K562 (cell line): ENCODE measurements at regions not wholly inside any gene's neighbourhood (a gene's known extent, or its start where the extent isn't known, plus 50 kb on each side); places are given as distances from the start of the nearest gene placed in this dataset.

Experiments
- ATAC-seq: fragments of 200-7000 bp; cut with Tn5 transposase; 3 replicates; pipeline ENCODE4 v1.9.1; 2020; ENCODE audit warnings: moderate library complexity
- BruUV-seq: library from RNA; stranded (reverse); fragments of 400-500 nt; replicated peaks from 2 replicates; lab custom pipeline; 2021; lab: Mats Ljungman, UMichigan
- CTCF ChIA-PET: fragments of 300-600 bp; formaldehyde crosslinking; extraction: SDS; loops from one replicate; lab custom pipeline; 2021; ENCODE audit warnings: low intra/inter-chr PET ratio; lab: Yijun Ruan, JAX
- POLR2A ChIA-PET: fragments of 300-600, 350-650 bp; sonication (Branson Sonifier 250); formaldehyde crosslinking; extraction: SDS; loops from one replicate; lab custom pipeline; 2021; ENCODE audit warnings: antibody characterized with exemption, inconsistent platforms; lab: Yijun Ruan, JAX
- DNase-seq, 4 experiments: peaks; one replicate each; pipeline versions ENCODE4 v3.0.0 to v3.0.0-alpha.2; 2011 to 2018; ENCODE audit warnings: low spot score in 3 of 4, mixed read lengths in 3 of 4; ENCODE audit errors: extremely low read depth in 1 of 4
- FAIRE-seq: peaks from 2 replicates; lab custom pipeline; 2011; peaks lifted over from hg19 to GRCh38; lab: Jason Lieb, UNC
- H2AFZ ChIP-seq: 2 replicates; pipeline ENCODE4 v1.6.0; 2011; ENCODE audit warnings: low read depth, low read length, control low read depth, inconsistent platforms
- H3K27ac ChIP-seq: fragments of 200-600 bp; 3 replicates; pipeline ENCODE4 v1.8.0; 2011; ENCODE audit warnings: low read depth, mild to moderate bottlenecking, control low read depth, inconsistent platforms, low read length, moderate library complexity, mixed read lengths; ENCODE audit errors: extremely low read depth
- H3K27me3 ChIP-seq, 2 experiments: fragments of 300-600 bp in 1 of 2; 2 replicates in 1 of 2; 3 replicates in 1 of 2; pipeline versions ENCODE4 v1.6.0 to v1.8.0; 2011; ENCODE audit warnings: inconsistent platforms in 2 of 2, low read length in 2 of 2, mild to moderate bottlenecking in 1 of 2, mixed read lengths in 1 of 2, moderate library complexity in 1 of 2; ENCODE audit not compliant: control insufficient read depth in 2 of 2, insufficient read depth in 2 of 2
- H3K36me3 ChIP-seq: fragments of 300-600 bp; 3 replicates; pipeline ENCODE4 v1.8.0; 2011; ENCODE audit warnings: mild to moderate bottlenecking, low read length, inconsistent platforms; ENCODE audit not compliant: control insufficient read depth, insufficient read depth
- H3K4me1 ChIP-seq, 2 experiments: fragments of 200-600 bp in 1 of 2; replicated peaks in 1 of 2; 2 replicates in 1 of 2; 3 replicates in 1 of 2; pipeline versions ENCODE4 v1.5.1 to v1.8.0; 2011; ENCODE audit warnings: inconsistent platforms in 2 of 2, low read length in 2 of 2, mild to moderate bottlenecking in 1 of 2, mixed read lengths in 1 of 2, moderate library complexity in 1 of 2; ENCODE audit not compliant: control insufficient read depth in 2 of 2, insufficient read depth in 2 of 2
- H3K4me2 ChIP-seq: 2 replicates; pipeline ENCODE4 v1.6.1; 2011; ENCODE audit warnings: low read length, control low read depth, inconsistent platforms, mixed read lengths; ENCODE audit not compliant: insufficient read depth
- H3K4me3 ChIP-seq: fragments of 200-600 bp; sonication (generic), shearing (Covaris generic); 2 replicates; pipeline ENCODE4 v1.5.1; 2016; ENCODE audit warnings: control low read depth, inconsistent platforms
- H3K79me2 ChIP-seq: fragments of 200-600 bp; 3 replicates; pipeline ENCODE4 v1.8.0; 2011; ENCODE audit warnings: low read length, inconsistent platforms; ENCODE audit not compliant: control insufficient read depth, insufficient read depth
- H3K9ac ChIP-seq, 2 experiments: 2 replicates each; pipeline versions ENCODE4 v1.6.0 to v1.6.1; 2011; ENCODE audit warnings: low read depth in 2 of 2, low read length in 2 of 2, control low read depth in 1 of 2, inconsistent platforms in 1 of 2, mild to moderate bottlenecking in 1 of 2, mixed read lengths in 1 of 2; ENCODE audit not compliant: insufficient read depth in 1 of 2
- H3K9me1 ChIP-seq: one replicate; pipeline ENCODE4 v1.6.0; 2011; ENCODE audit warnings: inconsistent platforms, mild to moderate bottlenecking, low read length, moderate library complexity; ENCODE audit not compliant: control insufficient read depth, insufficient read depth
- H3K9me3 ChIP-seq: replicated peaks from 2 replicates; pipeline ENCODE4 v1.5.1; 2011; ENCODE audit warnings: low read depth, low read length, inconsistent platforms; ENCODE audit not compliant: control insufficient read depth, insufficient read depth
- H4K20me1 ChIP-seq: replicated peaks from 2 replicates; pipeline ENCODE4 v1.6.1; 2011; ENCODE audit warnings: low read length, inconsistent platforms, mixed read lengths; ENCODE audit not compliant: control insufficient read depth, insufficient read depth
- BACH1 ChIP-seq: fragments of 200-800 bp; sonication (Bioruptor generic); IDR thresholded peaks from 2 replicates; pipeline ENCODE4 v1.6.1; 2016; ENCODE audit warnings: missing genetic modification characterization, missing compliant biosample characterization
- CBFB ChIP-seq: sonication (generic); formaldehyde crosslinking; IDR thresholded peaks from 2 replicates; pipeline ENCODE4 v1.4.0; 2020; ENCODE audit warnings: mild to moderate bottlenecking, missing genetic modification reagents
- EGR1 ChIP-seq: fragments of 450-650 bp; conservative IDR thresholded peaks from 2 replicates; pipeline ENCODE4 v1.6.1; 2017; ENCODE audit warnings: mild to moderate bottlenecking
- FOXK2 ChIP-seq, 2 experiments: fragments of 450-650 bp; IDR thresholded peaks in 1 of 2; conservative IDR thresholded peaks in 1 of 2; 2 replicates each; pipeline ENCODE4 v1.6.1; 2016; ENCODE audit warnings: low read depth in 2 of 2, mild to moderate bottlenecking in 1 of 2
- GABPA ChIP-seq: fragments of 200-800 bp; sonication (Bioruptor generic); conservative IDR thresholded peaks from 2 replicates; pipeline ENCODE4 v1.6.1; 2016; ENCODE audit warnings: low read depth, missing genetic modification characterization, missing compliant biosample characterization
- IRF2 ChIP-seq: sonication (generic); formaldehyde crosslinking; IDR thresholded peaks from 2 replicates; pipeline ENCODE4 v1.8.1; 2022; ENCODE audit warnings: mild to moderate bottlenecking, missing genetic modification reagents
- MEF2D ChIP-seq: conservative IDR thresholded peaks from 2 replicates; pipeline ENCODE4 v1.6.1; 2016; ENCODE audit warnings: low read depth, missing genetic modification characterization, missing compliant biosample characterization
- MITF ChIP-seq: IDR thresholded peaks from 2 replicates; pipeline ENCODE4 v1.6.1; 2014; ENCODE audit warnings: antibody characterized with exemption
- OTX1 ChIP-seq: fragments of 450-650 bp; formaldehyde crosslinking; IDR thresholded peaks from 2 replicates; pipeline ENCODE4 v1.4.0; 2022; ENCODE audit warnings: mild to moderate bottlenecking
- SMC3 ChIP-seq: conservative IDR thresholded peaks from 2 replicates; pipeline ENCODE4 v1.6.1; 2011; ENCODE audit warnings: low read depth, low read length, improper control_type of control experiment; ENCODE audit not compliant: insufficient read depth
- SPI1 ChIP-seq: IDR thresholded peaks from 2 replicates; pipeline ENCODE4 v1.6.1; 2011; ENCODE audit warnings: low read depth, low read length, control low read depth, borderline replicate concordance
- SRF ChIP-seq, 2 experiments: fragments of 250-450, 450-650 bp in 1 of 2; sonication (Bioruptor Pico) in 1 of 2; sonication (generic) in 1 of 2; formaldehyde crosslinking; IDR thresholded peaks; 2 replicates each; pipeline versions ENCODE4 v1.5.0 to v1.5.1; 2020 to 2022; ENCODE audit warnings: mild to moderate bottlenecking in 1 of 2, missing genetic modification reagents in 1 of 2
- TAF7 ChIP-seq: fragments of 450-650 bp; IDR thresholded peaks from 2 replicates; pipeline ENCODE4 v1.6.1; 2016; ENCODE audit warnings: missing genetic modification characterization, missing compliant biosample characterization
- TBP ChIP-seq: optimal IDR thresholded peaks from 2 replicates; pipeline ENCODE3; 2011; ENCODE audit warnings: low read depth, low read length, improper control_type of control experiment
- TRIM24 ChIP-seq, 2 experiments: fragments of 450-650 bp; IDR thresholded peaks; 2 replicates each; pipeline ENCODE4 v1.6.1; 2016
- XRCC5 ChIP-seq: fragments of 200-400 bp; formaldehyde crosslinking; IDR thresholded peaks from 2 replicates; pipeline ENCODE4 v1.6.1; 2017; ENCODE audit warnings: low read depth, mild to moderate bottlenecking, low read length
- ZKSCAN8 ChIP-seq: fragments of 200-800 bp; sonication (Bioruptor generic); IDR thresholded peaks from 2 replicates; pipeline ENCODE4 v1.6.1; 2016; ENCODE audit warnings: missing genetic modification characterization, missing compliant biosample characterization
- ZNF124 ChIP-seq: sonication (generic); formaldehyde crosslinking; IDR thresholded peaks from 2 replicates; pipeline ENCODE4 v1.8.1; 2022; ENCODE audit warnings: missing genetic modification reagents
- ZNF347 ChIP-seq: fragments of 450-650 bp; formaldehyde crosslinking; IDR thresholded peaks from 2 replicates; pipeline ENCODE4 v1.4.0; 2020; ENCODE audit warnings: low read depth, mild to moderate bottlenecking, moderate library complexity
- ZNF384 ChIP-seq: IDR thresholded peaks from 2 replicates; pipeline ENCODE4 v1.6.1; 2012; ENCODE audit warnings: low read depth, low read length, improper control_type of control experiment
- WGBS: fragments of 100-300 bp; shearing (Covaris generic); methylation state at CpG from one replicate; pipeline ENCODE4 v1.1.6; 2016; ENCODE audit warnings: low coverage, mixed read lengths; ENCODE audit not compliant: insufficient coverage; ENCODE audit errors: missing lambda C conversion rate; 5-methylcytosine and 5-hydroxymethylcytosine counted together
- in situ Hi-C: fragments of 300-500 bp; cut with MboI; formaldehyde crosslinking; loops from 4 replicates; pipeline ENCODE4 v1.15.0; 2018; ENCODE audit warnings: inconsistent platforms, mixed read lengths
- intact Hi-C: fragments of 100-400 bp; cut with micrococcal nuclease; formaldehyde crosslinking; loops from 2 replicates; pipeline ENCODE4 v1.14.2; 2022

GRCh38 chr9:108668191-108668937 lies 187.4 kb downstream of the ACTL7B start:
- POLR2A ChIA-PET: no interaction called here
- ATAC-seq (no peak), FAIRE-seq (no peak), DNase-seq (no peak)
- intact Hi-C loops: no loop called here
- CTCF ChIA-PET: no interaction called here
- WGBS: 2% methylated on average over 5 of the region's 5 CpGs
- in situ Hi-C loops: no loop called here
- Histone ChIP-seq H3K79me2 (no peaks in the 10 kb centered on the region), H3K9me3 (no peaks in the 10 kb centered on the region), H4K20me1 (peaks cover 3% of the 10 kb centered on the region; the same call in 1 of the 2 replicates), H3K27ac (no peak overlapping the region), H3K4me1 (no peaks in the 10 kb centered on the region), H3K4me2 (no peak overlapping the region), H2AFZ (no peak overlapping the region), H3K9me1 (no peaks in the 10 kb centered on the region), H3K4me3 (no peak overlapping the region), H3K36me3 (no peaks in the 10 kb centered on the region), H3K27me3 (no peaks in the 10 kb centered on the region), H3K9ac (no peak overlapping the region)
- TF ChIP-seq ZNF124 (CRISPR knock-in tag) (no peak), TBP (no peak), BACH1 (tag) (no peak), CBFB (CRISPR knock-in tag) (no peak), GABPA (tag) (no peak), ZKSCAN8 (no peak), ZNF347 (no peak), OTX1 (CRISPR knock-in tag) (no peak), XRCC5 (no peak), MITF (no peak), SPI1 (no peak), MEF2D (tag) (no peak), IRF2 (CRISPR knock-in tag) (no peak), ZNF384 (no peak), SMC3 (no peak), EGR1 (no peak), SRF (CRISPR knock-in tag; IDR thresholded peaks at IDR 0.05) (no peak), FOXK2 (conservative IDR thresholded peaks at IDR 0.05 in 1 of 2, IDR thresholded peaks at IDR 0.05 in 1 of 2; ENCODE audit: low read depth in 2 of 2) (no peak), TAF7 (no peak), TRIM24 (IDR thresholded peaks at IDR 0.05) (no peak)
- BruUV-seq: no TSS peak
